Nucleus accumbens (tissue), 56 donors: ENCODE measurements at regions not wholly inside any gene's neighbourhood (a gene's known extent, or its start where the extent isn't known, plus 50 kb on each side); places are given as distances from the start of the nearest gene placed in this dataset.
"Not testable (repeated sequence)": the region's sequence is repeated elsewhere in the genome, so short reads cannot be mapped to it uniquely, and the experiment has no call there.

ENCODE experiments used
- DNase-seq, 56 donors: peaks; one replicate each; lab custom pipeline; 2025; lab: John Stamatoyannopoulos, UW

- no peak for DNase-seq
These were observed 275.6 kb downstream of the RAP2B start for GRCh38 chr3:153437666-153438065.

GRCh38 chr3:153438271-153438670, 276.2 kb downstream of the RAP2B start:
- DNase-seq: no peak

GRCh38 chr3:153439780-153440179, 277.8 kb downstream of the RAP2B start:
- no peak for DNase-seq

GRCh38 chr3:153440311-153440710, 278.3 kb downstream of the RAP2B start:
- DNase-seq: no peak

GRCh38 chr3:153442386-153442785, 280.4 kb downstream of the RAP2B start:
- DNase-seq: no peak

GRCh38 chr3:153442799-153443487, 280.9 kb downstream of the RAP2B start:
- DNase-seq: no peak

- DNase-seq: no peak
These were observed 281.9 kb downstream of the RAP2B start for GRCh38 chr3:153443961-153444360.

GRCh38 chr3:153445817-153446216, 283.8 kb downstream of the RAP2B start:
- DNase-seq: no peak

- DNase-seq: no peak
These were observed 286.3 kb downstream of the RAP2B start for GRCh38 chr3:153448151-153448829.

- DNase-seq: no peak
These were observed 295.0 kb downstream of the RAP2B start for GRCh38 chr3:153456833-153457545.

- DNase-seq: no peak
These were observed 296.9 kb downstream of the RAP2B start for GRCh38 chr3:153458881-153459280.

GRCh38 chr3:153462545-153462944, 300.5 kb downstream of the RAP2B start:
- no peak for DNase-seq

- DNase-seq: no peak
These were observed 301.9 kb downstream of the RAP2B start for GRCh38 chr3:153463895-153464294.

GRCh38 chr3:153469162-153469561, 307.1 kb downstream of the RAP2B start:
- no peak for DNase-seq

GRCh38 chr3:153484842-153485241, 322.8 kb downstream of the RAP2B start:
- DNase-seq: no peak

- DNase-seq: no peak
These were observed 333.4 kb downstream of the RAP2B start for GRCh38 chr3:153495422-153495821.

GRCh38 chr3:153502682-153503081, 340.7 kb downstream of the RAP2B start:
- DNase-seq: no peak

GRCh38 chr3:153503873-153504272, 341.8 kb downstream of the RAP2B start:
- DNase-seq: no peak

GRCh38 chr3:153506205-153506604, 344.2 kb downstream of the RAP2B start:
- DNase-seq: not testable (repeated sequence)

- DNase-seq: not testable (repeated sequence)
These were observed 344.7 kb downstream of the RAP2B start for GRCh38 chr3:153506686-153507085.

- DNase-seq: no peak
These were observed 351.2 kb downstream of the RAP2B start for GRCh38 chr3:153513236-153513635.

GRCh38 chr3:153528473-153528872, 366.4 kb downstream of the RAP2B start:
- DNase-seq: no peak
